ENCODE measurements at regions not wholly inside any gene's neighbourhood (a gene's known extent, or its start where the extent isn't known, plus 50 kb on each side); places are given as distances from the start of the nearest gene placed in this dataset.

- H3K79me2 ChIP-seq (ENCODE audit: control insufficient read depth, low read length), result no peaks in the 10 kb centered on the region
- H3K4me2 ChIP-seq (ENCODE audit: low read length), result no peak overlapping the region
- H3K36me3 ChIP-seq (ENCODE audit: control insufficient read depth, low read length), result no peaks in the 10 kb centered on the region
- no peak for TF ChIP-seq EZH2phosphoT487 (IDR thresholded peaks at IDR 0.05; ENCODE audit: borderline replicate concordance, low read length)
- TF ChIP-seq, protein P1, sequence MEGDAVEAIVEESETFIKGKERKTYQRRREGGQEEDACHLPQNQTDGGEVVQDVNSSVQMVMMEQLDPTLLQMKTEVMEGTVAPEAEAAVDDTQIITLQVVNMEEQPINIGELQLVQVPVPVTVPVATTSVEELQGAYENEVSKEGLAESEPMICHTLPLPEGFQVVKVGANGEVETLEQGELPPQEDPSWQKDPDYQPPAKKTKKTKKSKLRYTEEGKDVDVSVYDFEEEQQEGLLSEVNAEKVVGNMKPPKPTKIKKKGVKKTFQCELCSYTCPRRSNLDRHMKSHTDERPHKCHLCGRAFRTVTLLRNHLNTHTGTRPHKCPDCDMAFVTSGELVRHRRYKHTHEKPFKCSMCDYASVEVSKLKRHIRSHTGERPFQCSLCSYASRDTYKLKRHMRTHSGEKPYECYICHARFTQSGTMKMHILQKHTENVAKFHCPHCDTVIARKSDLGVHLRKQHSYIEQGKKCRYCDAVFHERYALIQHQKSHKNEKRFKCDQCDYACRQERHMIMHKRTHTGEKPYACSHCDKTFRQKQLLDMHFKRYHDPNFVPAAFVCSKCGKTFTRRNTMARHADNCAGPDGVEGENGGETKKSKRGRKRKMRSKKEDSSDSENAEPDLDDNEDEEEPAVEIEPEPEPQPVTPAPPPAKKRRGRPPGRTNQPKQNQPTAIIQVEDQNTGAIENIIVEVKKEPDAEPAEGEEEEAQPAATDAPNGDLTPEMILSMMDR (IDR thresholded peaks at IDR 0.05; ENCODE audit: low read depth, low read length, poor library complexity, severe bottlenecking), result no peak
- no peak overlapping the region for H3K4me3 ChIP-seq (ENCODE audit: low read length)
- peaks cover 7% of the 10 kb centered on the region; the same call in 1 of the 2 replicates for H3K9me3 ChIP-seq (ENCODE audit: control insufficient read depth, insufficient read depth, low read length)
- no peaks in the 10 kb centered on the region for H3K4me1 ChIP-seq (ENCODE audit: control insufficient read depth, low read length)
- H3K9me2 ChIP-seq (replicated peaks; ENCODE audit: control insufficient read depth, low read length), result no peaks in the 10 kb centered on the region
- H3K27me3 ChIP-seq (ENCODE audit: control insufficient read depth, low read length), result no peaks in the 10 kb centered on the region
- no peak overlapping the region for H3K27ac ChIP-seq (ENCODE audit: low read depth, low read length)
- no peaks in the 10 kb centered on the region for H4K20me1 ChIP-seq (ENCODE audit: control insufficient read depth, insufficient read depth, low read depth, low read length)
- H3F3A ChIP-seq (ENCODE audit: control insufficient read depth, insufficient read depth), result no peaks in the 10 kb centered on the region
Measured at GRCh38 chr5:12460493-12461261, 556.4 kb upstream of the CTNND2 start.

DNA sequence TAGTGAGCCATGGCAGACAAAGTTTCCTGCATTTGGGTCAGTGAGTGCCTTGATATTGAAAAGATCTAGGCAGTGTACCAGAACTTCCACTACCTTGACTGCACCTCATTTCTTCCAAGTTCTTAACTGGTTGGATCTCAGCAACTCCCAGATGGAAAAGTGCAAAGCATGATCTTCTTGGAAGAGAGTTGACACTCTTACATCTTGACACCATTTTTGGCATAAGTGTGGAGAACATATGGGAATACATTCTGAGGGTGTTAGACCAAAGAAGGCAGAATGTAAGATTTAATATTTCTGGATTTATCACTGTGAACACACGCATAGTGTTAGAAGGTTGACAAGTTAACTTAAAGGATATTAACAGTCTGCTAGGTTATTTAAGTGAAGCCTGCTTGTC is 555.1 kb upstream of the CTNND2 start:
- Histone ChIP-seq H4K20me1 (ENCODE audit: control insufficient read depth, insufficient read depth, low read depth, low read length) (no peaks in the 10 kb centered on the region), H3K27ac (ENCODE audit: low read depth, low read length) (no peak overlapping the region), H3K27me3 (ENCODE audit: control insufficient read depth, low read length) (no peaks in the 10 kb centered on the region), H3K4me1 (ENCODE audit: control insufficient read depth, low read length) (no peaks in the 10 kb centered on the region), H3K9me3 (ENCODE audit: control insufficient read depth, insufficient read depth, low read length) (peaks cover 7% of the 10 kb centered on the region; the same call in 1 of the 2 replicates), H3K4me2 (ENCODE audit: low read length) (no peak overlapping the region), H3K36me3 (ENCODE audit: control insufficient read depth, low read length) (no peaks in the 10 kb centered on the region), H3K9me2 (replicated peaks; ENCODE audit: control insufficient read depth, low read length) (no peaks in the 10 kb centered on the region), H3K79me2 (ENCODE audit: control insufficient read depth, low read length) (no peaks in the 10 kb centered on the region), H3F3A (ENCODE audit: control insufficient read depth, insufficient read depth) (no peaks in the 10 kb centered on the region), H3K4me3 (ENCODE audit: low read length) (no peak overlapping the region)
- TF ChIP-seq, protein P1 (IDR thresholded peaks at IDR 0.05; ENCODE audit: low read depth, low read length, poor library complexity, severe bottlenecking), result no peak
- no peak for TF ChIP-seq EZH2phosphoT487 (IDR thresholded peaks at IDR 0.05; ENCODE audit: borderline replicate concordance, low read length)

GRCh38 chr5:12419075-12419474 is 514.8 kb upstream of the CTNND2 start:
- no peaks in the 10 kb centered on the region for H3K79me2 ChIP-seq (ENCODE audit: control insufficient read depth, low read length)
- peaks cover 16% of the 10 kb centered on the region for H3K9me3 ChIP-seq (ENCODE audit: control insufficient read depth, insufficient read depth, low read length)
- H3K9me2 ChIP-seq (replicated peaks; ENCODE audit: control insufficient read depth, low read length), result no peaks in the 10 kb centered on the region
- H3K27me3 ChIP-seq (ENCODE audit: control insufficient read depth, low read length), result no peaks in the 10 kb centered on the region
- no peaks in the 10 kb centered on the region for H3K36me3 ChIP-seq (ENCODE audit: control insufficient read depth, low read length)
- H3K27ac ChIP-seq (ENCODE audit: low read depth, low read length), result no peak overlapping the region
- no peaks in the 10 kb centered on the region for H3K4me1 ChIP-seq (ENCODE audit: control insufficient read depth, low read length)
- H3K4me2 ChIP-seq (ENCODE audit: low read length), result no peak overlapping the region
- H4K20me1 ChIP-seq (ENCODE audit: control insufficient read depth, insufficient read depth, low read depth, low read length), result no peaks in the 10 kb centered on the region
- H3F3A ChIP-seq (ENCODE audit: control insufficient read depth, insufficient read depth), result no peaks in the 10 kb centered on the region
- TF ChIP-seq, protein P1 (IDR thresholded peaks at IDR 0.05; ENCODE audit: low read depth, low read length, poor library complexity, severe bottlenecking), result no peak
- TF ChIP-seq EZH2phosphoT487 (IDR thresholded peaks at IDR 0.05; ENCODE audit: borderline replicate concordance, low read length), result no peak
- no peak overlapping the region for H3K4me3 ChIP-seq (ENCODE audit: low read length)

Measured in DOHH2 (cell line).